ENCODE measurements at regions not wholly inside any gene's neighbourhood (a gene's known extent, or its start where the extent isn't known, plus 50 kb on each side); places are given as distances from the start of the nearest gene placed in this dataset.

- no peak for DNase-seq
Observed at GRCh38 chr14:42687421-42687820, 1080.7 kb downstream of the LRFN5 start.

GRCh38 chr14:42683707-42684106 lies 1077.0 kb downstream of the LRFN5 start:
- DNase-seq, result no peak

GRCh38 chr14:42676636-42677035 lies 1070.0 kb downstream of the LRFN5 start:
- no peak for DNase-seq

- DNase-seq, result no peak
Observed at GRCh38 chr14:42673963-42674362, 1067.3 kb downstream of the LRFN5 start.

GRCh38 chr14:42671636-42672035 lies 1065.0 kb downstream of the LRFN5 start:
- no peak for DNase-seq

- no peak for DNase-seq
Observed at GRCh38 chr14:42665083-42665482, 1058.4 kb downstream of the LRFN5 start.

- no peak for DNase-seq
Observed at GRCh38 chr14:42664190-42664589, 1057.5 kb downstream of the LRFN5 start.

GRCh38 chr14:42654707-42655106 lies 1048.0 kb downstream of the LRFN5 start:
- no peak for DNase-seq

GRCh38 chr14:42642787-42643186 lies 1036.1 kb downstream of the LRFN5 start:
- no peak for DNase-seq

- no peak for DNase-seq
Observed at GRCh38 chr14:42633504-42634095, 1026.9 kb downstream of the LRFN5 start.

- DNase-seq, result no peak
Observed at GRCh38 chr14:42629553-42629952, 1022.9 kb downstream of the LRFN5 start.

- no peak for DNase-seq
Observed at GRCh38 chr14:42628602-42629001, 1021.9 kb downstream of the LRFN5 start.

- DNase-seq, result no peak
Observed at GRCh38 chr14:42626986-42627385, 1020.3 kb downstream of the LRFN5 start.

GRCh38 chr14:42624980-42625761 lies 1018.5 kb downstream of the LRFN5 start:
- DNase-seq, result no peak

- DNase-seq, result no peak
Observed at GRCh38 chr14:42617005-42617404, 1010.3 kb downstream of the LRFN5 start.

- no peak for DNase-seq
Observed at GRCh38 chr14:42606839-42607238, 1000.2 kb downstream of the LRFN5 start.

GRCh38 chr14:42602336-42602845 lies 995.7 kb downstream of the LRFN5 start:
- no peak for DNase-seq

- DNase-seq, result no peak
Observed at GRCh38 chr14:42572032-42572431, 965.4 kb downstream of the LRFN5 start.

GRCh38 chr14:42569227-42569626 lies 962.6 kb downstream of the LRFN5 start:
- DNase-seq, result no peak

GRCh38 chr14:42565556-42565955 lies 958.9 kb downstream of the LRFN5 start:
- DNase-seq, result no peak

- DNase-seq, result no peak
Observed at GRCh38 chr14:42563313-42563712, 956.6 kb downstream of the LRFN5 start.

- DNase-seq, result peak in 1 of 2 experiments; percentile 54
Observed at GRCh38 chr14:42556551-42556950, 949.9 kb downstream of the LRFN5 start.

- no peak for DNase-seq
Observed at GRCh38 chr14:42555365-42555764, 948.7 kb downstream of the LRFN5 start.

GRCh38 chr14:42554091-42554490 lies 947.4 kb downstream of the LRFN5 start:
- DNase-seq, result no peak
